GM12891 (cell line): ENCODE measurements at regions not wholly inside any gene's neighbourhood (a gene's known extent, or its start where the extent isn't known, plus 50 kb on each side); places are given as distances from the start of the nearest gene placed in this dataset.

ENCODE experiments used
- POLR2A ChIP-seq: IDR thresholded peaks from 2 replicates; pipeline ENCODE4 v1.6.1; 2011; ENCODE audit warnings: low read depth, low read length, control low read depth
- POU2F2 ChIP-seq: IDR thresholded peaks from 2 replicates; pipeline ENCODE4 v1.6.1; 2011; ENCODE audit warnings: low read depth, mild to moderate bottlenecking, control low read depth, low read length, moderate library complexity
- TAF1 ChIP-seq: IDR thresholded peaks from 2 replicates; pipeline ENCODE4 v1.6.1; 2011; ENCODE audit warnings: low read depth, low read length, control low read depth

GRCh38 chr12:13342971-13343370, 146.4 kb downstream of the EMP1 start:
- TF ChIP-seq TAF1 (no peak), POLR2A (no peak), POU2F2 (no peak)
